Tibial artery (tissue), 4 donors: ENCODE measurements at regions not wholly inside any gene's neighbourhood (a gene's known extent, or its start where the extent isn't known, plus 50 kb on each side); places are given as distances from the start of the nearest gene placed in this dataset.

ENCODE experiments used
- DNase-seq, 2 donors: peaks; one replicate each; pipeline ENCODE4 v3.0.0-alpha.2; 2019
- H3K27ac ChIP-seq, 2 donors: fragments of 200-600 bp; sonication (generic) in 1 of 2; 1 replicate in 1 of 2; 2 replicates in 1 of 2; pipeline ENCODE4 v1.5.1; 2018 to 2019; ENCODE audit warnings: mild to moderate bottlenecking in 1 of 2
- H3K27me3 ChIP-seq, 2 donors: fragments of 200-600 bp; sonication (generic) in 1 of 2; one replicate each; pipeline versions ENCODE4 v1.5.1 to v1.6.0; 2016 to 2019
- H3K36me3 ChIP-seq, 3 donors: fragments of 200-600 bp; sonication (generic) in 2 of 3; one replicate each; pipeline ENCODE4 v1.5.1; 2016 to 2019; ENCODE audit warnings: mild to moderate bottlenecking in 2 of 3
- H3K4me1 ChIP-seq, 4 donors: fragments of 200-600 bp; sonication (generic) in 2 of 4; 1 replicate in 3 of 4; 2 replicates in 1 of 4; pipeline ENCODE4 v1.5.1; 2016 to 2019
- H3K4me3 ChIP-seq, 2 donors: fragments of 200-600 bp; sonication (generic) in 1 of 2; 1 replicate in 1 of 2; 2 replicates in 1 of 2; pipeline ENCODE4 v1.5.1; 2018 to 2019; ENCODE audit warnings: mild to moderate bottlenecking in 2 of 2
- H3K9me3 ChIP-seq, 3 donors: fragments of 200-600 bp; sonication (generic) in 1 of 3; one replicate each; pipeline ENCODE4 v1.5.1; 2016 to 2019
- intact Hi-C: fragments of 100-400 bp; cut with DNase I; formaldehyde crosslinking; loops from one replicate; pipeline ENCODE4 v1.15.0; 2023; ENCODE audit warnings: low total_unique reads
- TF ChIP-seq, protein P1 (sequence below), 2 experiments: fragments of 200-600 bp in 1 of 2; fragments of 450-650 bp in 1 of 2; IDR thresholded peaks; one replicate each; pipeline ENCODE4 v1.5.1; 2017 to 2019; ENCODE audit warnings: antibody characterized with exemption in 2 of 2, mild to moderate bottlenecking in 1 of 2, moderate library complexity in 1 of 2

DNA sequence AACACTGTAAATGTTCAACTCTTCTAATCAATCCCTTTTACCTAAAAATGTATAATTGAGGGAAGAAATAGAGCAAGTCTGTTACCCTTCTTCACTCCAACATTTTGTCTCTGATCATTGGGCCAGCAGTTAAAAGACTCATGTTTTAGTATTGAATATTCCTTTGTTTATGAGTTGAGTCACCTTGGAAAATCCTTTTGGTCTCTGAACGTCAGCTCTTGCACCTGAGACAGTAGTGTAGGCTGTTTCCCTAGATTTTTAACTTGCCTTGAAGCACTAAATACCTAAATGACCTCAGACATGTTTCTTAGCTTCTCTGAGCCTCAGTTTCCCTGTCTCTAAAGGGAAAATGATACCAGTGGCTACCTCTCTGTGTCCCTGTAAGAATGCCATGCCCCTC lies 184.2 kb downstream of the RFC3 start:
- DNase-seq = no peak
- TF ChIP-seq, protein P1, sequence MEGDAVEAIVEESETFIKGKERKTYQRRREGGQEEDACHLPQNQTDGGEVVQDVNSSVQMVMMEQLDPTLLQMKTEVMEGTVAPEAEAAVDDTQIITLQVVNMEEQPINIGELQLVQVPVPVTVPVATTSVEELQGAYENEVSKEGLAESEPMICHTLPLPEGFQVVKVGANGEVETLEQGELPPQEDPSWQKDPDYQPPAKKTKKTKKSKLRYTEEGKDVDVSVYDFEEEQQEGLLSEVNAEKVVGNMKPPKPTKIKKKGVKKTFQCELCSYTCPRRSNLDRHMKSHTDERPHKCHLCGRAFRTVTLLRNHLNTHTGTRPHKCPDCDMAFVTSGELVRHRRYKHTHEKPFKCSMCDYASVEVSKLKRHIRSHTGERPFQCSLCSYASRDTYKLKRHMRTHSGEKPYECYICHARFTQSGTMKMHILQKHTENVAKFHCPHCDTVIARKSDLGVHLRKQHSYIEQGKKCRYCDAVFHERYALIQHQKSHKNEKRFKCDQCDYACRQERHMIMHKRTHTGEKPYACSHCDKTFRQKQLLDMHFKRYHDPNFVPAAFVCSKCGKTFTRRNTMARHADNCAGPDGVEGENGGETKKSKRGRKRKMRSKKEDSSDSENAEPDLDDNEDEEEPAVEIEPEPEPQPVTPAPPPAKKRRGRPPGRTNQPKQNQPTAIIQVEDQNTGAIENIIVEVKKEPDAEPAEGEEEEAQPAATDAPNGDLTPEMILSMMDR (IDR thresholded peaks at IDR 0.05) = no peak

DNA sequence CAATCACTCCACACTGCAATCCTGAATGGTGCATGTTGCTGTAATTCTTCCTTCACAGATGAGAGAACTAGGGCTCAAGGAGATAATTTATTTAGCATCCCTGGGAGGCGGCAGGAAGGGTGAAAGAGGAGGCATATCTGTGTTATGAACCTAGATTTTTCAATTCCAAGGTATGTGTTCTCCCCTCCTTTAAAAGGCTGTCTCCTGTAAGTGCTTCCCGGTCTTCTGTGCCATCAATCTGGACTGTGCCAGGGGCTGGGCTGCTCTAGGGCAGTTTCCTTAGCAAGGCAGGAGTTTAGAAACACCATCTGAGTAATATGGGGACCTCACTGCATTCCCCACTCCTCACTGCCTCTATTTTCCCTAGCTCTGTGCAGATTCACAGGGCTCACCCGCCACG lies 185.0 kb downstream of the RFC3 start:
- no peak overlapping the region for H3K4me3 ChIP-seq
- H3K27me3 ChIP-seq = no peaks in the 10 kb centered on the region
- H3K9me3 ChIP-seq = no peaks in the 10 kb centered on the region
- no peaks in the 10 kb centered on the region for H3K36me3 ChIP-seq
- TF ChIP-seq, protein P1 (IDR thresholded peaks at IDR 0.05) = no peak
- intact Hi-C loops = no loop called here
- no peak for DNase-seq
- H3K4me1 ChIP-seq = no peaks in the 10 kb centered on the region
- H3K27ac ChIP-seq = no peak overlapping the region

More for the DNA sequence above, 184.2 kb downstream of the RFC3 start:
- Histone ChIP-seq H3K27ac (no peak overlapping the region), H3K4me1 (no peaks in the 10 kb centered on the region), H3K9me3 (no peaks in the 10 kb centered on the region), H3K36me3 (no peaks in the 10 kb centered on the region), H3K4me3 (no peak overlapping the region), H3K27me3 (no peaks in the 10 kb centered on the region)
- intact Hi-C loops = no loop called here

DNA sequence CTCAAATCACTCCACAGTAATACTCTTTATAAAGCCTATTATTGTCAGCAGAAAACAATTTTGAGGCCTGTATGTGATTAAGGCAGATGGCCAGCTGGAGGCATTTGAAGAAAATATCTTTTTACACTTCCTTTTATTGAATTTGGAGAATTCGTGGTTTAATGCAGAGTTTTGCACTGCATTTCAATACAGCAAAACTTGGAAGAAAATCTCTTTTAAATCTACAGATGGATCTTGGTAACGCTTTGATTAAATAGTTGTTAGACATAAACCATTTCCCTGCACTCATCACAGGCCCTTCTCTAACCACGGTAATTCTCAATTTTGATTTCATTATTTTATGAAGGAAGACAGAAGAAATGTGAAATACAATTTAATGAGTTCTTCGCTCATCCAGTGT lies 185.7 kb downstream of the RFC3 start:
- H3K27me3 ChIP-seq = no peaks in the 10 kb centered on the region
- H3K4me3 ChIP-seq = no peak overlapping the region
- no peaks in the 10 kb centered on the region for H3K9me3 ChIP-seq
- no peak for DNase-seq
- H3K4me1 ChIP-seq = no peaks in the 10 kb centered on the region
- intact Hi-C loops = no loop called here
- no peaks in the 10 kb centered on the region for H3K36me3 ChIP-seq
- H3K27ac ChIP-seq = no peak overlapping the region
- TF ChIP-seq, protein P1 (IDR thresholded peaks at IDR 0.05) = no peak

DNA sequence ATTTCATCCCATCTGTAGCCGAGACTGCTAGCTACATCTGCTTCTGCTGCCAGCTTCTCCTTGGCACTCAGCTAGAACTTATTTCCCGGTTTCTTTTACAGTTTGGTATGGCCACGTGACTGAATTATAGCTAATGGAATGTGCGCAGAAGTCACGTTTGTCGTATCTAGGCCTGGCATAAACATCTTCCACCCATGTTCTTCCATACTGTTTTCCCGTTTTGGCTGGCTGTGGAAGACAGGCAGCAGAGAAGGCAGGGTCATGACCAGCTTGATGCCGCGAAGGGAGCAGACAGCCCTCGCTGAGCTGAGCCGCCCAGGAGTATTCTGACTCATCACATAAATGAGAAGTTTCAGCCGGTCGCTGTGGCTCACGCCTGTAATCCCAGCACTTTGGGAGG lies 186.7 kb downstream of the RFC3 start:
- H3K4me1 ChIP-seq = no peaks in the 10 kb centered on the region
- H3K9me3 ChIP-seq = no peaks in the 10 kb centered on the region
- DNase-seq = no peak
- TF ChIP-seq, protein P1 (IDR thresholded peaks at IDR 0.05) = no peak
- intact Hi-C loops = no loop called here
- H3K27me3 ChIP-seq = no peaks in the 10 kb centered on the region
- H3K27ac ChIP-seq = no peak overlapping the region
- no peak overlapping the region for H3K4me3 ChIP-seq
- no peaks in the 10 kb centered on the region for H3K36me3 ChIP-seq

DNA sequence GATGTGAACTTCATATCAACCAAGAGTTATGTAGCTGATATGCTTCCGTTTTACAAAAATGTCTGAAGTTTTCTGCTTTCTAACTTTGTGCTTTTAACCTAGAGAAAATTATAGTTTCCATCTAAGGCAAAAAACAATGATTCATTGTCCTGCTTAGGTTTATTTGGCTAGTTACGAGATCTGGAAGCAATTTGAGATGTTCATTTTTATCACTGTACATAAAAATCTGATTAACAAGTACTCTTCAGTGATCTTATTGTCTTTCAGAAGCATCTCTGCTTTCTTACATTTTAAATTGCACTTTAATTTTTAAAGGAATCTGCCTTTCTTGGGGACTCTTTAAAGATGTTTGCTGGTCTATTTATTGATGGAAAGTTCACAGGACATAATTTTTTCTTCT lies 188.1 kb downstream of the RFC3 start:
- Histone ChIP-seq H3K4me1 (no peaks in the 10 kb centered on the region), H3K27me3 (no peaks in the 10 kb centered on the region), H3K9me3 (no peaks in the 10 kb centered on the region), H3K4me3 (no peak overlapping the region), H3K27ac (no peak overlapping the region), H3K36me3 (no peaks in the 10 kb centered on the region)
- TF ChIP-seq, protein P1 (IDR thresholded peaks at IDR 0.05) = no peak
- intact Hi-C loops = no loop called here
- DNase-seq = no peak

DNA sequence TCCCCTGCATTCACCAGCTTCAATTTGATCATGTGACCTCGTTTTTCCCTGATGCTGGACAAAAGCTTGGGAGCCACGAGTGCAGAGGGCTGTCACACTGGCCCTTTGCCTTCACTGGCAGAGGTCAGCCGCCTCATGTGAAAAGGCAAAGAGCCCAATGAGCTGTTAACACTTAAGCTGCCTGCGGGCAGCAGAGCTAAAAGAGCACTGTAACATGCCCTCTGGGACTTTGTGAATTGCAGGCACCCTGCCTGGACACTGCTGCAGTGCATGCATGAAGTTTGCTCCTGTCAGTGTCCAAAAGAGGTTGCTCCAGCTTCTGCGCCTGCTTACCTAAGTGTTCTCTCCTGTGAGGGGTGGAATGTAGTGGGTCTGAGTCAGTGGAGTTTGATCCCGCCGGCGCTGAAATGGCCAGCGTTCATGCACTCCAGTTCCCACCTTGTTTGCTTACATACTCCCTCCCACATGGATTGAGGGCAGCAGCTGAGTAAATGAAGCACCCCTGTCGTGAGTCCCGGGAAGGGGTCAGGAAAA lies 193.7 kb downstream of the RFC3 start:
- intact Hi-C loops = no loop called here
- TF ChIP-seq, protein P1 (IDR thresholded peaks at IDR 0.05) = no peak

More for the DNA sequence above, 193.7 kb downstream of the RFC3 start:
- no peak overlapping the region for H3K4me3 ChIP-seq
- no peaks in the 10 kb centered on the region for H3K9me3 ChIP-seq
- H3K36me3 ChIP-seq = no peaks in the 10 kb centered on the region
- H3K27me3 ChIP-seq = no peaks in the 10 kb centered on the region
- no peak for DNase-seq
- H3K4me1 ChIP-seq = no peaks in the 10 kb centered on the region
- no peak overlapping the region for H3K27ac ChIP-seq
